Central memory CD8-positive, alpha-beta T cell (primary cell): ENCODE measurements at regions not wholly inside any gene's neighbourhood (a gene's known extent, or its start where the extent isn't known, plus 50 kb on each side); places are given as distances from the start of the nearest gene placed in this dataset.

Experiments
- ATAC-seq: fragments of 150-1000 bp; cut with Tn5 transposase; replicated peaks from 2 replicates; pipeline ENCODE4 v1.10.0; 2022; ENCODE audit warnings: mild to moderate bottlenecking, moderate FRiP score, moderate number of reproducible peaks; ENCODE audit not compliant: poor library complexity, severe bottlenecking; ENCODE audit errors: extremely low read depth
- DNase-seq, 2 donors: peaks; one replicate each; pipeline ENCODE4 v3.0.0; 2021; ENCODE audit warnings: low spot score in 2 of 2
- H3K27ac Mint-ChIP-seq: one replicate; pipeline ENCODE4 v1.8.0; 2022; ENCODE audit warnings: low read depth, mild to moderate bottlenecking, moderate library complexity, mixed read lengths
- H3K27me3 Mint-ChIP-seq: one replicate; pipeline ENCODE4 v1.8.0; 2022; ENCODE audit warnings: mixed read lengths
- H3K36me3 Mint-ChIP-seq: one replicate; pipeline ENCODE4 v1.8.0; 2022; ENCODE audit warnings: mild to moderate bottlenecking, moderate library complexity, mixed read lengths; ENCODE audit not compliant: insufficient read depth
- H3K4me1 Mint-ChIP-seq: one replicate; pipeline ENCODE4 v1.8.0; 2022; ENCODE audit warnings: mixed read lengths
- H3K4me3 Mint-ChIP-seq: one replicate; pipeline ENCODE4 v1.8.0; 2022; ENCODE audit warnings: mild to moderate bottlenecking, moderate library complexity, mixed read lengths
- H3K9me3 Mint-ChIP-seq: one replicate; pipeline ENCODE4 v1.8.0; 2022; ENCODE audit warnings: mixed read lengths

DNA sequence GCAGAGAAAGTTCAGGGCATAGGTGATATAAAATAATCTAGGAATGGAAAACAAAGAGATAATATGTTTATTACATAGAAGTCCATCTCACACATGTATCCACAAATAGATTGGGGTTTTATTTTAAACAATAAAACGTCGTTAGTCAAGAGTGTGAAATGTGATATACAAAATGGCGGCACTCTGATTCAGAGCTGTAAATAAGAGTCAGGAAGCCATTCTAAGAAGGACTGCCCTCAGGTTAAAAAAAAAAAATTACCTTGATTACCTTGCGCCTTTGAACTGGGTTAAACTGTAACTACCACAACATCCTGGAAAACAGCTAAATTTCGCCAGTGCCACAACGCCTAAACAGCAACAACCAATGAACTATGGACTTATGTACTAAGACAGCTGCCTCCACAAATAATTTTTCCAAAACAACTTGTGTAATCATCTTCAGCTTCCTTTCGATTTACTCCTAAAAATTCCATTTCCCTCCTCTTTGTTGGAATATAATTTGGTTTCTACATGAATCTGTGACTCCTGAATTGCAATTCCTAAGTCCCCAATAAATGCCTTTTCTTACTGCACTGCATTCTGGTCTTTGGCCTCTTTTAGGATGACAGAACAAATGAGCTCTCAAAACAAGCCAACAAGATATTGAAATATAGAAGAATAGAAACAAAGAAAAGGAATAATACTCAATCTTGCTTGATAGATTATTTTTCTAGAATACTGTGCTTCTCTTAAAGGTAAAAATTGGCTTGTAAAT is 1019.5 kb upstream of the MAP3K7 start:
- ATAC-seq (no peak), DNase-seq (no peak)
- H3K27ac Mint-ChIP-seq = no peak overlapping the region
- no peaks in the 10 kb centered on the region for H3K27me3 Mint-ChIP-seq
- no peaks in the 10 kb centered on the region for H3K4me1 Mint-ChIP-seq
- H3K4me3 Mint-ChIP-seq = no peak overlapping the region
- no peaks in the 10 kb centered on the region for H3K36me3 Mint-ChIP-seq
- H3K9me3 Mint-ChIP-seq = peaks cover 24% of the 10 kb centered on the region

- no peak overlapping the region for H3K4me3 Mint-ChIP-seq
- H3K4me1 Mint-ChIP-seq = no peaks in the 10 kb centered on the region
- ATAC-seq (no peak), DNase-seq (no peak)
- H3K27me3 Mint-ChIP-seq = no peaks in the 10 kb centered on the region
- H3K36me3 Mint-ChIP-seq = no peaks in the 10 kb centered on the region
- H3K9me3 Mint-ChIP-seq = peaks cover 30% of the 10 kb centered on the region
- H3K27ac Mint-ChIP-seq = no peak overlapping the region
These were observed 1013.7 kb upstream of the MAP3K7 start for GRCh38 chr6:91600561-91600960.

- H3K9me3 Mint-ChIP-seq = peaks cover 44% of the 10 kb centered on the region
These were observed 1003.3 kb upstream of the MAP3K7 start for GRCh38 chr6:91590191-91590590.

DNA sequence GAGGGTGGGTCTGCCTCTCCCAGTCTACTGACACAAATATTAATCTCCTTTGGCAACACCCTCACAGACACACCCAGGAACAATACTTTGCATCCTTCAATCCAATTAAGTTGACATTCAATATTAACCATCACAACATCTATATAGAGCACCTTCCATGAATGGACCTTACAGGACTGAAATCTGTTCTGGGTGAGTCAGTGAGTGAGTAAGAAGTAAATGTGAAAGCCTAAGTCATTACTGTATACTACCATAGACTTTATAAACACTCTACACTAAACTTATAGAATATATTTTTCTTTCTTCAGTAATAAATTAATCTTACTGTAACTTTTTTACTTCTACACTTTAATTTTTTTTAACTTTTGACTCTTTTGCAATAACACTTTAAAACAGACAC is 993.8 kb upstream of the MAP3K7 start:
- Mint-ChIP-seq H3K9me3 (peaks cover 17% of the 10 kb centered on the region), H3K4me1 (no peaks in the 10 kb centered on the region), H3K27me3 (no peaks in the 10 kb centered on the region), H3K27ac (no peak overlapping the region), H3K36me3 (no peaks in the 10 kb centered on the region), H3K4me3 (no peak overlapping the region)
- no peak for DNase-seq
- no peak for ATAC-seq

More at GRCh38 chr6:91590191-91590590, 1003.3 kb upstream of the MAP3K7 start:
- no peaks in the 10 kb centered on the region for H3K4me1 Mint-ChIP-seq
- no peaks in the 10 kb centered on the region for H3K27me3 Mint-ChIP-seq
- H3K36me3 Mint-ChIP-seq = no peaks in the 10 kb centered on the region
- ATAC-seq (no peak), DNase-seq (no peak)
- H3K4me3 Mint-ChIP-seq = no peak overlapping the region
- no peak overlapping the region for H3K27ac Mint-ChIP-seq

DNA sequence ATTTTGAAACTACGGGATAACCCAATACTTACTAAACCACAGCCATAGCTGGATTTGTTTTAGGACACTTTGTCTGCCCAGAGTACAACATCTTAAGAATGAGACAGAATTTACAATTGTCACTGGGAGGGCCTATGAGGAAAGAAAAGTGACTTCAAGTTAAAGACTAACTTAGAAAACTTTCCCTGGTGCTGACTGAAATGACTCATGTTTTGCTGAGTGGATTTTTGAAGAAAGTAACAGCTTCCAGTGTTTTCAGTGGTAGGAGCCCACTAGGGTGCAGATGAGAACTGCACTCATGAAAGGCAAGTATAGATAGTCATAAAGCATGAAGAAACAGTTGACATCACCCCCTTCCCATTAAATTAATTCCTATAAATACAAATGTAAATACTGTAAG is 988.2 kb upstream of the MAP3K7 start:
- H3K27ac Mint-ChIP-seq = no peak overlapping the region
- H3K27me3 Mint-ChIP-seq = no peaks in the 10 kb centered on the region
- H3K9me3 Mint-ChIP-seq = no peaks in the 10 kb centered on the region
- H3K4me1 Mint-ChIP-seq = no peaks in the 10 kb centered on the region
- DNase-seq (no peak), ATAC-seq (no peak)
- H3K36me3 Mint-ChIP-seq = no peaks in the 10 kb centered on the region
- no peak overlapping the region for H3K4me3 Mint-ChIP-seq

DNA sequence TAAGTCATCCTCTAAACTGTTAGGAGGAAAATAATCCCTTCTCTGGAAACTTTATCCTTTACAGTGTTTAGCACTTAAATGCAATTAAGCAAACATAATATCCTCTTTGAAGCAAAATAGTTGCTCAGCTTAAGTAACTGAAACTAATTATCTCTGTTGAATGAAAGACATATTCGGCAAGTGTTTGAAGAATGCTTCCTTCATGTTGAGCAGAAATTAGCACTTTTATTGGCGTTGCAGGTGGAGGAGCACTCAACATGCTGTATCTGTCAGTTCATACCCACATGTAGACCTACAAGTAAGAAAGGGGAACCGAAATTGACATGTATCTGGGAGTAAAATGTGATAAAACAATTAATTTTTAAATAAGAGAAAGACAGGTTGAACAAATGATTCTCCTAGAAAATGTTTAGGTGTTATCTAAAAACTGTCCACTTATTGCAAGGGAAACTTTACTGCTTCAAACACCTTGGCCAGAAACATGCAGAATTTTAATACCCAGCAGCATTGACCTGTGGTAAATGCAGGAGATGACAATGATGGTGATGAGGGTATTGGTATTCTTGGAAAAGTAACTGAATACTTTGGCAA is 987.0 kb upstream of the MAP3K7 start:
- ATAC-seq (no peak), DNase-seq (no peak)
- no peaks in the 10 kb centered on the region for H3K4me1 Mint-ChIP-seq
- no peaks in the 10 kb centered on the region for H3K27me3 Mint-ChIP-seq
- no peaks in the 10 kb centered on the region for H3K36me3 Mint-ChIP-seq
- H3K9me3 Mint-ChIP-seq = no peaks in the 10 kb centered on the region
- H3K27ac Mint-ChIP-seq = no peak overlapping the region
- H3K4me3 Mint-ChIP-seq = no peak overlapping the region

- no peak for DNase-seq
- ATAC-seq = no peak
- Mint-ChIP-seq H3K27me3 (no peaks in the 10 kb centered on the region), H3K27ac (no peak overlapping the region), H3K9me3 (peaks cover 1% of the 10 kb centered on the region), H3K36me3 (no peaks in the 10 kb centered on the region), H3K4me1 (no peaks in the 10 kb centered on the region), H3K4me3 (no peak overlapping the region)
These were observed 986.0 kb upstream of the MAP3K7 start for GRCh38 chr6:91572878-91573277.

- Mint-ChIP-seq H3K27ac (no peak overlapping the region), H3K27me3 (no peaks in the 10 kb centered on the region), H3K9me3 (peaks cover 5% of the 10 kb centered on the region), H3K4me1 (no peaks in the 10 kb centered on the region), H3K36me3 (no peaks in the 10 kb centered on the region), H3K4me3 (no peak overlapping the region)
- ATAC-seq = no peak
- DNase-seq = no peak
These were observed 982.2 kb upstream of the MAP3K7 start for GRCh38 chr6:91569071-91569470.

DNA sequence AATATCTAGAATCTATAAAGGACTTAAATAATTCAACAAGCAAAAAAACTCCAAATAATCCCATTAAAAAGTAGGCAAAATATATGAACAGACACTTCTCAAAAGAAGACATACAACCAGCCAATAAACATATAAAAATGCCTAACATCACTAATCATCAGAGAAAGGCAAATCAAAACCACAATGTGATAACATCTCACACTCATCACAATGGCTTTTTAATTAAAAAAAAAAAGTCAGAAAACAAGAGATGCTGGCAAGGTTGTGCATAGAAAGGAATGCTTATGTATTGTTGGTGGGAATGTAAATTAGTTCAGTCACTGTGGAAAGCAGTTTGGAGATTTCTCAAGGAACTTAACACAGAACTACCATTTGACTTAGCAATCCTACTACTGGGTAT is 979.6 kb upstream of the MAP3K7 start:
- no peak overlapping the region for H3K4me3 Mint-ChIP-seq
- H3K27ac Mint-ChIP-seq = no peak overlapping the region
- ATAC-seq = no peak
- no peak for DNase-seq
- peaks cover 5% of the 10 kb centered on the region for H3K9me3 Mint-ChIP-seq
- no peaks in the 10 kb centered on the region for H3K4me1 Mint-ChIP-seq
- no peaks in the 10 kb centered on the region for H3K36me3 Mint-ChIP-seq
- no peaks in the 10 kb centered on the region for H3K27me3 Mint-ChIP-seq

- ATAC-seq (no peak), DNase-seq (no peak)
- H3K36me3 Mint-ChIP-seq = no peaks in the 10 kb centered on the region
- H3K27ac Mint-ChIP-seq = no peak overlapping the region
- H3K9me3 Mint-ChIP-seq = peaks cover 5% of the 10 kb centered on the region
- H3K27me3 Mint-ChIP-seq = no peaks in the 10 kb centered on the region
- H3K4me3 Mint-ChIP-seq = no peak overlapping the region
- no peaks in the 10 kb centered on the region for H3K4me1 Mint-ChIP-seq
These were observed 978.3 kb upstream of the MAP3K7 start for GRCh38 chr6:91565207-91565606.

- no peak for ATAC-seq
- no peak overlapping the region for H3K27ac Mint-ChIP-seq
- no peaks in the 10 kb centered on the region for H3K4me1 Mint-ChIP-seq
- peaks cover 14% of the 10 kb centered on the region for H3K9me3 Mint-ChIP-seq
- no peak for DNase-seq
- H3K4me3 Mint-ChIP-seq = no peak overlapping the region
- no peaks in the 10 kb centered on the region for H3K36me3 Mint-ChIP-seq
- H3K27me3 Mint-ChIP-seq = no peaks in the 10 kb centered on the region
These were observed 976.1 kb upstream of the MAP3K7 start for GRCh38 chr6:91562955-91563354.

DNA sequence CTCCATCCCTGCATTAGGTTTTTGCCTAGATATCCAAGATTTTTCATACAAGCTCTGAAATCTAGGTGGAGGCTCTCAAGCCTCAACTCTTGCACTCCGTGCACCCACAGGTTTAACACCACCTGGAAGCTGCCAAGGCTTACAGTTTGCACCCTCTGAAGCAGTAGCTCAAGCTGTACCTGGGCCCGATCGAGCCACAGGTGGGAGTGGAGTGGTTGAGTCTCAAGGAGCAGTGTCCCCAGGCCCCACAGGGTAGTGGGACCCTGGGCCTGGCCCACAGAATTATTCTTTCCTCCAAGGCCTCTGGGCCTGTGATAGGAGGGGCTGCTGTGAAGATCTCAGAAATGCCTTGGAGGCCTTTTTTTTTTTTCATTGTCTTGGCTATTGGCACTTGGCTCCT is 973.5 kb upstream of the MAP3K7 start:
- H3K4me1 Mint-ChIP-seq = no peaks in the 10 kb centered on the region
- no peak overlapping the region for H3K4me3 Mint-ChIP-seq

GRCh38 chr6:91540902-91541301 is 954.0 kb upstream of the MAP3K7 start:
- Mint-ChIP-seq H3K27ac (no peak overlapping the region), H3K4me3 (no peak overlapping the region), H3K36me3 (no peaks in the 10 kb centered on the region), H3K4me1 (no peaks in the 10 kb centered on the region), H3K27me3 (no peaks in the 10 kb centered on the region), H3K9me3 (no peaks in the 10 kb centered on the region)
- DNase-seq = no peak
- no peak for ATAC-seq

More for the DNA sequence above, 973.5 kb upstream of the MAP3K7 start:
- Mint-ChIP-seq H3K9me3 (peaks cover 14% of the 10 kb centered on the region), H3K27ac (no peak overlapping the region), H3K36me3 (no peaks in the 10 kb centered on the region), H3K27me3 (no peaks in the 10 kb centered on the region)
- no peak for ATAC-seq
- no peak for DNase-seq
